ENCODE measurements at regions not wholly inside any gene's neighbourhood (a gene's known extent, or its start where the extent isn't known, plus 50 kb on each side); places are given as distances from the start of the nearest gene placed in this dataset.

- TF ChIP-seq CTCF (IDR thresholded peaks at IDR 0.05; ENCODE audit: low read depth, low read length, poor library complexity, severe bottlenecking): peak; percentile 57
- no peak for TF ChIP-seq EZH2phosphoT487 (IDR thresholded peaks at IDR 0.05; ENCODE audit: borderline replicate concordance, low read length)
These were observed 306.7 kb downstream of the CRPPA start for GRCh38 chr7:16114633-16115032.

Measured in DOHH2 (cell line).